GM23338 (cell line): ENCODE measurements at regions not wholly inside any gene's neighbourhood (a gene's known extent, or its start where the extent isn't known, plus 50 kb on each side); places are given as distances from the start of the nearest gene placed in this dataset.

ENCODE experiments used
- ATAC-seq: fragments of 200-7000 bp; cut with Tn5 transposase; 3 replicates; pipeline ENCODE4 v1.9.1; 2020
- DNase-seq: peaks from one replicate; pipeline ENCODE4 v3.0.0-alpha.2; 2015; ENCODE audit warnings: low spot score
- H2AFZ ChIP-seq: fragments of 200-600 bp; sonication (generic); 2 replicates; pipeline ENCODE4 v1.8.0; 2016; ENCODE audit warnings: antibody characterized with exemption, mild to moderate bottlenecking, moderate library complexity
- H3F3A ChIP-seq: fragments of 200-600 bp; sonication (generic); replicated peaks from 2 replicates; pipeline ENCODE4 v1.8.0; 2017; ENCODE audit warnings: antibody characterized with exemption, mixed run types, low read depth
- H3K27ac ChIP-seq: fragments of 200-600 bp; sonication (generic); 2 replicates; pipeline ENCODE4 v1.6.1; 2016; ENCODE audit warnings: low read depth
- H3K27me3 ChIP-seq: fragments of 200-600 bp; sonication (generic); 2 replicates; pipeline ENCODE4 v1.8.0; 2016; ENCODE audit warnings: mild to moderate bottlenecking, mixed run types, moderate library complexity; ENCODE audit not compliant: insufficient read depth
- H3K36me3 ChIP-seq: fragments of 200-600 bp; sonication (generic); 2 replicates; pipeline ENCODE4 v1.8.0; 2016; ENCODE audit warnings: mild to moderate bottlenecking; ENCODE audit not compliant: insufficient read depth
- H3K4me1 ChIP-seq: fragments of 200-600 bp; sonication (generic); 2 replicates; pipeline ENCODE4 v1.8.0; 2016; ENCODE audit warnings: mild to moderate bottlenecking, moderate library complexity; ENCODE audit not compliant: insufficient read depth
- H3K4me2 ChIP-seq: fragments of 200-600 bp; sonication (generic); 2 replicates; pipeline ENCODE4 v1.7.1; 2017; ENCODE audit warnings: mixed run types
- H3K4me3 ChIP-seq: fragments of 200-600 bp; sonication (generic); 2 replicates; pipeline ENCODE4 v1.6.1; 2016; ENCODE audit warnings: mixed run types
- H3K79me2 ChIP-seq: fragments of 200-600 bp; sonication (generic); replicated peaks from 2 replicates; pipeline ENCODE4 v1.8.0; 2017; ENCODE audit warnings: mild to moderate bottlenecking; ENCODE audit not compliant: insufficient read depth
- H3K9me2 ChIP-seq: fragments of 200-600 bp; sonication (generic); 2 replicates; pipeline ENCODE4 v1.8.0; 2017; ENCODE audit not compliant: insufficient read depth
- H4K20me1 ChIP-seq: fragments of 200-600 bp; sonication (generic); replicated peaks from 2 replicates; pipeline ENCODE4 v1.8.0; 2017; ENCODE audit warnings: mild to moderate bottlenecking; ENCODE audit not compliant: insufficient read depth
- H3K27ac Mint-ChIP-seq: 2 replicates; pipeline ENCODE4 v1.8.0; 2020; ENCODE audit warnings: inconsistent platforms, mild to moderate bottlenecking, moderate library complexity, mixed read lengths
- H3K27me3 Mint-ChIP-seq: 3 replicates; pipeline ENCODE4 v1.8.0; 2022; ENCODE audit warnings: low read depth, mild to moderate bottlenecking, moderate library complexity, mixed read lengths, inconsistent platforms; ENCODE audit not compliant: insufficient read depth, poor library complexity
- H3K36me3 Mint-ChIP-seq: 3 replicates; pipeline ENCODE4 v1.8.0; 2021; ENCODE audit warnings: low read depth, mild to moderate bottlenecking, inconsistent platforms, moderate library complexity, mixed read lengths
- H3K4me1 Mint-ChIP-seq: 3 replicates; pipeline ENCODE4 v1.8.0; 2020; ENCODE audit warnings: mild to moderate bottlenecking, inconsistent platforms, mixed read lengths
- H3K4me3 Mint-ChIP-seq: 3 replicates; pipeline ENCODE4 v1.8.0; 2021; ENCODE audit warnings: moderate library complexity, mild to moderate bottlenecking, inconsistent platforms, mixed read lengths
- H3K9me3 Mint-ChIP-seq: 3 replicates; pipeline ENCODE4 v1.8.0; 2020; ENCODE audit warnings: moderate library complexity, mild to moderate bottlenecking, inconsistent platforms, mixed read lengths
- CREB1 ChIP-seq: fragments of 250-450 bp; sonication (Bioruptor Pico); IDR thresholded peaks from 2 replicates; pipeline ENCODE4 v1.5.0; 2020; ENCODE audit warnings: low read depth, mild to moderate bottlenecking, moderate library complexity
- CTCF ChIP-seq, 2 experiments: fragments of 200-600 bp in 1 of 2; sonication (generic) in 1 of 2; conservative IDR thresholded peaks; 2 replicates each; pipeline versions ENCODE4 v1.5.1 to v1.6.1; 2016 to 2017; ENCODE audit warnings: antibody characterized with exemption in 2 of 2, low read depth in 2 of 2, mild to moderate bottlenecking in 2 of 2, moderate library complexity in 1 of 2
- ETS1 ChIP-seq: IDR thresholded peaks from 2 replicates; pipeline ENCODE4 v1.6.1; 2016; ENCODE audit warnings: antibody characterized with exemption
- EZH2 ChIP-seq: fragments of 200-600 bp; sonication (generic); IDR thresholded peaks from one replicate; pipeline ENCODE4 v1.8.0; 2017; ENCODE audit warnings: antibody characterized with exemption, mild to moderate bottlenecking, low read depth; ENCODE audit not compliant: unreplicated experiment
- EZH2phosphoT487 ChIP-seq: fragments of 200-600 bp; sonication (generic); IDR thresholded peaks from one replicate; pipeline ENCODE4 v1.8.1; 2018; ENCODE audit warnings: antibody characterized with exemption; ENCODE audit not compliant: unreplicated experiment
- JUNB ChIP-seq: IDR thresholded peaks from one replicate; pipeline ENCODE4 v1.6.1; 2016; ENCODE audit warnings: antibody characterized with exemption; ENCODE audit not compliant: unreplicated experiment
- NANOG ChIP-seq: IDR thresholded peaks from 2 replicates; pipeline ENCODE4 v1.6.1; 2016; ENCODE audit warnings: antibody characterized with exemption, borderline replicate concordance
- POLR2AphosphoS5 ChIP-seq: IDR thresholded peaks from 2 replicates; pipeline ENCODE4 v1.6.1; 2016; ENCODE audit warnings: antibody characterized with exemption, low read depth
- REST ChIP-seq: IDR thresholded peaks from one replicate; pipeline ENCODE4 v1.6.1; 2018; ENCODE audit warnings: antibody characterized with exemption; ENCODE audit not compliant: unreplicated experiment
- STAT1 ChIP-seq: IDR thresholded peaks from one replicate; pipeline ENCODE4 v1.6.1; 2016; ENCODE audit warnings: antibody characterized with exemption; ENCODE audit not compliant: unreplicated experiment
- ZNF114 ChIP-seq: fragments of 250-450 bp; sonication (Bioruptor Pico); IDR thresholded peaks from 2 replicates; pipeline ENCODE4 v1.5.0; 2020; ENCODE audit warnings: mild to moderate bottlenecking, moderate library complexity
- ZNF331 ChIP-seq: fragments of 250-450 bp; sonication (Bioruptor Pico); IDR thresholded peaks from 2 replicates; pipeline ENCODE4 v1.5.0; 2020; ENCODE audit warnings: low read depth, mild to moderate bottlenecking, moderate library complexity

GRCh38 chr2:34050413-34050812, 451.3 kb upstream of the FAM98A start (continued):
- TF ChIP-seq REST (no peak), POLR2AphosphoS5 (no peak), EZH2phosphoT487 (no peak), CREB1 (CRISPR knock-in tag) (no peak), EZH2 (no peak), ZNF114 (CRISPR knock-in tag) (no peak), CTCF (conservative IDR thresholded peaks at IDR 0.05; ENCODE audit: low read depth in 2 of 2) (no peak), ZNF331 (CRISPR knock-in tag) (no peak), STAT1 (no peak), NANOG (no peak), ETS1 (no peak)

- peak overlapping the region; percentile 47; the same call in 1 of the 2 replicates for H2AFZ ChIP-seq
- H3K79me2 ChIP-seq = no peaks in the 10 kb centered on the region
- H4K20me1 ChIP-seq = no peaks in the 10 kb centered on the region
- Mint-ChIP-seq H3K9me3 (peaks cover 6% of the 10 kb centered on the region; the same call in 2 of the 3 replicates), H3K4me3 (no peak overlapping the region), H3K27me3 (peaks cover 2% of the 10 kb centered on the region), H3K27ac (no peak overlapping the region), H3K4me1 (no peaks in the 10 kb centered on the region), H3K36me3 (peaks cover 5% of the 10 kb centered on the region; the same call in 2 of the 3 replicates)
- H3K9me2 ChIP-seq = no peaks in the 10 kb centered on the region
- ATAC-seq (no peak), DNase-seq (no peak)
- H3K4me3 ChIP-seq = no peak overlapping the region
- no peaks in the 10 kb centered on the region for H3K4me1 ChIP-seq
- H3K36me3 ChIP-seq = no peaks in the 10 kb centered on the region
- no peaks in the 10 kb centered on the region for H3K27me3 ChIP-seq
- no peak overlapping the region for H3K4me2 ChIP-seq
- no peak overlapping the region for H3K27ac ChIP-seq
- no peaks in the 10 kb centered on the region for H3F3A ChIP-seq
- no peak for TF ChIP-seq ZNF331 (CRISPR knock-in tag)
- no peak for TF ChIP-seq REST
- no peak for TF ChIP-seq STAT1
- TF ChIP-seq EZH2 = no peak
- no peak for TF ChIP-seq ZNF114 (CRISPR knock-in tag)
- TF ChIP-seq POLR2AphosphoS5 = no peak
- TF ChIP-seq ETS1 = no peak
- TF ChIP-seq CTCF (conservative IDR thresholded peaks at IDR 0.05; ENCODE audit: low read depth in 2 of 2) = no peak
- TF ChIP-seq NANOG = no peak
- no peak for TF ChIP-seq JUNB
- no peak for TF ChIP-seq EZH2phosphoT487
- no peak for TF ChIP-seq CREB1 (CRISPR knock-in tag)
These were observed 446.1 kb upstream of the FAM98A start for GRCh38 chr2:34045101-34045655.
